ENCODE measurements at regions not wholly inside any gene's neighbourhood (a gene's known extent, or its start where the extent isn't known, plus 50 kb on each side); places are given as distances from the start of the nearest gene placed in this dataset.

DNA sequence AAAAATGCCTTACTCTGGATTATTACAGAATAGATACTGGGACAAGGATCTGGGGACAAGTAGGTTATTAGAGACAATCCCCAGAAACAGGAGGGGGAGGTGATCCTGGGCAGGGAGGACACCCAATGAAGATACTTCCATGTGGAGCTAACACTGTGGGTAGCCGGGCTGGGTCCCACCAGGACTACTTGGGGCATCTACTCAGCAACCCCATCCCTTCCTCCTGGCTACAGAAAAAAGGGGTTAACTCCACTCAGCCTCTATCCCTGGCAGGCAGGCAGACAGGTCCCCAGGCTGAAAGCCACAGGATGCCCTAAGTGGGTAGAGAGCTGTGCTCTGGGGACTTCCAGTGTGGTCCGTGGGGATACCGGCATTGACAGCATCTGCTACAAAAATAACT is 68.0 kb upstream of the NXT1 start:
- H2AFZ ChIP-seq (replicated peaks; ENCODE audit: low read length, poor library complexity): no peak overlapping the region
- no peak overlapping the region for H3K9ac ChIP-seq (ENCODE audit: low read depth, low read length)
- CTCF ChIA-PET: interaction anchor here (0.8 kb wide), 1 partner anchor 354 kb away, joined by 3 read pairs; no protein-coding TSS in a partner anchor
- TF ChIP-seq POLR2A (IDR thresholded peaks at IDR 0.05; ENCODE audit: low read depth, low read length) (no peak), NFE2L2 (IDR thresholded peaks at IDR 0.05; ENCODE audit: low read depth, low read length) (no peak), BHLHE40 (IDR thresholded peaks at IDR 0.05; ENCODE audit: low read depth, low read length) (no peak), FOS (IDR thresholded peaks at IDR 0.05; ENCODE audit: low read depth, low read length) (no peak), MAFK (IDR thresholded peaks at IDR 0.05; ENCODE audit: low read depth, low read length) (no peak), MAZ (IDR thresholded peaks at IDR 0.05; ENCODE audit: borderline replicate concordance, low read depth, low read length) (no peak), CEBPB (IDR thresholded peaks at IDR 0.05; ENCODE audit: low read depth, low read length) (no peak), RAD21 (IDR thresholded peaks at IDR 0.05; ENCODE audit: low read length) (no peak), MXI1 (IDR thresholded peaks at IDR 0.05; ENCODE audit: borderline replicate concordance, low read depth, low read length) (no peak), RFX5 (IDR thresholded peaks at IDR 0.05; ENCODE audit: low read depth, low read length) (no peak), RCOR1 (IDR thresholded peaks at IDR 0.05; ENCODE audit: insufficient replicate concordance, low read length) (no peak), CHD1 (IDR thresholded peaks at IDR 0.05; ENCODE audit: low read depth, low read length) (no peak), SMC3 (IDR thresholded peaks at IDR 0.05; ENCODE audit: low read depth, low read length) (no peak)
- TF ChIP-seq, protein P1, sequence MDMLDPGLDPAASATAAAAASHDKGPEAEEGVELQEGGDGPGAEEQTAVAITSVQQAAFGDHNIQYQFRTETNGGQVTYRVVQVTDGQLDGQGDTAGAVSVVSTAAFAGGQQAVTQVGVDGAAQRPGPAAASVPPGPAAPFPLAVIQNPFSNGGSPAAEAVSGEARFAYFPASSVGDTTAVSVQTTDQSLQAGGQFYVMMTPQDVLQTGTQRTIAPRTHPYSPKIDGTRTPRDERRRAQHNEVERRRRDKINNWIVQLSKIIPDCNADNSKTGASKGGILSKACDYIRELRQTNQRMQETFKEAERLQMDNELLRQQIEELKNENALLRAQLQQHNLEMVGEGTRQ (IDR thresholded peaks at IDR 0.05; ENCODE audit: low read depth, low read length): no peak
- TF ChIP-seq, protein P2, sequence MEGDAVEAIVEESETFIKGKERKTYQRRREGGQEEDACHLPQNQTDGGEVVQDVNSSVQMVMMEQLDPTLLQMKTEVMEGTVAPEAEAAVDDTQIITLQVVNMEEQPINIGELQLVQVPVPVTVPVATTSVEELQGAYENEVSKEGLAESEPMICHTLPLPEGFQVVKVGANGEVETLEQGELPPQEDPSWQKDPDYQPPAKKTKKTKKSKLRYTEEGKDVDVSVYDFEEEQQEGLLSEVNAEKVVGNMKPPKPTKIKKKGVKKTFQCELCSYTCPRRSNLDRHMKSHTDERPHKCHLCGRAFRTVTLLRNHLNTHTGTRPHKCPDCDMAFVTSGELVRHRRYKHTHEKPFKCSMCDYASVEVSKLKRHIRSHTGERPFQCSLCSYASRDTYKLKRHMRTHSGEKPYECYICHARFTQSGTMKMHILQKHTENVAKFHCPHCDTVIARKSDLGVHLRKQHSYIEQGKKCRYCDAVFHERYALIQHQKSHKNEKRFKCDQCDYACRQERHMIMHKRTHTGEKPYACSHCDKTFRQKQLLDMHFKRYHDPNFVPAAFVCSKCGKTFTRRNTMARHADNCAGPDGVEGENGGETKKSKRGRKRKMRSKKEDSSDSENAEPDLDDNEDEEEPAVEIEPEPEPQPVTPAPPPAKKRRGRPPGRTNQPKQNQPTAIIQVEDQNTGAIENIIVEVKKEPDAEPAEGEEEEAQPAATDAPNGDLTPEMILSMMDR (conservative IDR thresholded peaks at IDR 0.05; ENCODE audit: low read depth, low read length): no peak
- TF ChIP-seq, protein P3, sequence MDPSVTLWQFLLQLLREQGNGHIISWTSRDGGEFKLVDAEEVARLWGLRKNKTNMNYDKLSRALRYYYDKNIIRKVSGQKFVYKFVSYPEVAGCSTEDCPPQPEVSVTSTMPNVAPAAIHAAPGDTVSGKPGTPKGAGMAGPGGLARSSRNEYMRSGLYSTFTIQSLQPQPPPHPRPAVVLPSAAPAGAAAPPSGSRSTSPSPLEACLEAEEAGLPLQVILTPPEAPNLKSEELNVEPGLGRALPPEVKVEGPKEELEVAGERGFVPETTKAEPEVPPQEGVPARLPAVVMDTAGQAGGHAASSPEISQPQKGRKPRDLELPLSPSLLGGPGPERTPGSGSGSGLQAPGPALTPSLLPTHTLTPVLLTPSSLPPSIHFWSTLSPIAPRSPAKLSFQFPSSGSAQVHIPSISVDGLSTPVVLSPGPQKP (IDR thresholded peaks at IDR 0.05; ENCODE audit: borderline replicate concordance, low read depth, low read length): no peak
- H3K4ac ChIP-seq (ENCODE audit: low read depth, low read length): no peak overlapping the region
- no peak overlapping the region for H3K23ac ChIP-seq (ENCODE audit: low read depth, low read length)
- no peaks in the 10 kb centered on the region for H3K79me1 ChIP-seq (ENCODE audit: low read depth in 1 of 2, low read length in 2 of 2)
- H4K8ac ChIP-seq (ENCODE audit: low read depth in 2 of 2, low read length in 2 of 2): no peak overlapping the region
- dilution Hi-C loops (cut with HindIII; ENCODE audit: low sequenced_read_pairs, unreplicated experiment) (no loop called here), intact Hi-C loops (cut with micrococcal nuclease) (no loop called here), in situ Hi-C loops (cut with MboI; ENCODE audit: low sequenced_read_pairs) (no loop called here)
- no peak overlapping the region for H3K4me2 ChIP-seq (ENCODE audit: low read depth, low read length)
- no peak overlapping the region for H4K5ac ChIP-seq (ENCODE audit: low read depth, low read length)
- no peak overlapping the region for H3K14ac ChIP-seq (replicated peaks; ENCODE audit: low read depth, low read length)
- DNase-seq (no peak), ATAC-seq (ENCODE audit: low read depth) (no peak)
- no peak overlapping the region for H3K56ac ChIP-seq (ENCODE audit: extremely low read depth, insufficient read depth, low read length)
- no peak overlapping the region for H2BK20ac ChIP-seq (ENCODE audit: low read depth, low read length)
- H4K20me1 ChIP-seq (ENCODE audit: insufficient read depth, low read length): no peaks in the 10 kb centered on the region
- H3K27me3 ChIP-seq (ENCODE audit: control insufficient read depth, insufficient read depth, low read length): peaks cover 2% of the 10 kb centered on the region; the same call in 1 of the 2 replicates
- no peak overlapping the region for H3K18ac ChIP-seq (ENCODE audit: low read depth, low read length)
- H3K36me3 ChIP-seq (ENCODE audit: control insufficient read depth, insufficient read depth, low read length): no peaks in the 10 kb centered on the region
- no TSS peak for BruUV-seq (replicated peaks)
- no peaks in the 10 kb centered on the region for H3K9me3 ChIP-seq (ENCODE audit: control insufficient read depth, insufficient read depth, low read length)
- H2AK5ac ChIP-seq (ENCODE audit: low read depth, low read length): no peak overlapping the region
- no peaks in the 10 kb centered on the region for H3K9me1 ChIP-seq (ENCODE audit: insufficient read depth, low read length)
- no peaks in the 10 kb centered on the region for H3K4me1 ChIP-seq (ENCODE audit: control insufficient read depth, insufficient read depth, low read length)
- H4K91ac ChIP-seq (ENCODE audit: insufficient read depth, low read depth, low read length): no peak overlapping the region
- POLR2A ChIA-PET (ENCODE audit: unreplicated experiment): no interaction called here
- no CpG with 5 or more reads among the region's 3 CpGs for WGBS, 2 experiments (ENCODE audit: extremely low coverage in 2 of 2, insufficient read length in 1 of 2)
- no peak overlapping the region for H3K27ac ChIP-seq (ENCODE audit: insufficient read depth, low read length)
- no peak overlapping the region for H2BK120ac ChIP-seq (ENCODE audit: low read depth, low read length)
- no peak overlapping the region for H2BK15ac ChIP-seq (ENCODE audit: low read depth, low read length)
- H2BK5ac ChIP-seq (ENCODE audit: low read depth, low read length, poor library complexity, severe bottlenecking): no peak overlapping the region
- no peak overlapping the region for H3K4me3 ChIP-seq (ENCODE audit: insufficient read depth, low read depth, low read length)
- no peak overlapping the region for H2AK9ac ChIP-seq (replicated peaks; ENCODE audit: low read depth, low read length, poor library complexity)
